Head of caudate nucleus (tissue), 42 donors: ENCODE measurements at regions not wholly inside any gene's neighbourhood (a gene's known extent, or its start where the extent isn't known, plus 50 kb on each side); places are given as distances from the start of the nearest gene placed in this dataset.
"Not testable (repeated sequence)": the region's sequence is repeated elsewhere in the genome, so short reads cannot be mapped to it uniquely, and the experiment has no call there.

Experiments used
- DNase-seq, 42 donors: peaks; one replicate each; pipeline versions ENCODE4 v3.0.0 to v3.0.0-alpha.2; 2020 to 2021; ENCODE audit warnings: mixed read lengths in 7 of 42
- intact Hi-C: fragments of 100-400 bp; cut with DNase I; formaldehyde crosslinking; loops from one replicate; pipeline ENCODE4 v1.15.0; 2022

DNA sequence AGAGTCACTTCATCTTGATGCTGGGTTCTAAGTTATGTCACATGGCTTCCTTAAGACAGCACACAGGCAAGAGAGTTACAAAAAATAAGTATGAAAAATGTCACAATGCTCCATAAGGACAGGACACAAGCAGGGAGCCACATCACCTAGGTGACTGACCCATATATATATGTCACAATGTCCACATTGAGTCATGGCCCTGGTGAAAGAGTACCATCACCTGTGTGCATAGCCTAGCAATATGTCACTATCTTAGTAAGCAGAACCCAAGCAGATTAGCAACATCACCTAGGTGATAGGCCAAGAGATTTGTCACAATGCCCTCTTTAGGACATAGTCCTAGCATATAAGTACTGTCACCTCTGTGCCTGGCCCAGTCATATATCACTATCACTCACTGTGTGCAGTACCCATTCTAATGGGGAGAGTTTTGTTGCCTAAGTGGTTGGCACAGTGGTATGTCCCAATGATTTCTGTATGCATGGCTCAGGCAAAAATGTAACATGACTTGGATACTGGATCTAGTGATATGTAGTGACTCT lies 1012.0 kb upstream of the AMELY start:
- intact Hi-C loops = no loop called here
- DNase-seq = no peak

GRCh38 chrY:7920382-7920781 lies 1008.8 kb upstream of the AMELY start:
- intact Hi-C loops = no loop called here
- DNase-seq = no peak

DNA sequence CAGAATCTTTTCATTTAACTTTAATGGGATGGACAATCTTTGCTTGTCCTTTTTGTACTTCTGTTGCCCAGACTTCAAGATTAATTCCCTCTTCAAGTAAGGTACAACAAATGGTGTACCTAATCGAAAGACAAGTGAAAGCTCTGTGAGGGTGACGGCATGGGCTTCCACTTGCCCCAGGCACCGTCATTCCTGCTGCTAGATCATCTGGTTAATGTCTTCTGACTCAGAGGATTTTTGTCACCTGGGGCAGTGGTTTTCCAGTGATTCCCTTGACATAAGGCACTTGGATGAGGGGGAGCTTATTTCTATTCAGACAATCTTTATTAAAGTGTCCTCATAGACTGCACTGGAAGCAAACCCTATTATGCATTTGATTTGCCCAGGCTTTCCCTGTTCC lies 977.0 kb upstream of the AMELY start:
- no peak for DNase-seq
- intact Hi-C loops = no loop called here

GRCh38 chrY:7881696-7882095 lies 970.1 kb upstream of the AMELY start:
- no peak for DNase-seq
- intact Hi-C loops = no loop called here

DNA sequence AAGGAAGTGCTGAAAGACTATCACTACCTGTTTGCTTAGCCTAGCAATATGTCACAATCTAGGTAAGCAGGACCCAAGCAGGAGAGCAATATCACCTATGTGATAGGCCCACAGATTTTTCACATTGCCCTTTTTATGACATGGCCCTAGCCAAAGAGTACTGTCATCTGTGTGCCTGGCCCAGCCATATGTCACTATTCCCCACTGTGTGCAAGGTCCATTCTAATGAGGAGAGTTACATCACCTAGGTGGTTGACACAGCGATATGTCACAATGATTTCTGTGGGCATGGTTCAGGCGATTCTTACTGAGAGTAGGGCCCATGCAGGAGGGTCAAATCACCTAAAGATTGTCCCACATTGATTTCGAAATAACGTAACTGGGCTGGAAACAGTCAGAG lies 967.7 kb upstream of the AMELY start:
- intact Hi-C loops = no loop called here
- DNase-seq = no peak

GRCh38 chrY:7878719-7879118 lies 967.2 kb upstream of the AMELY start:
- intact Hi-C loops = no loop called here
- no peak for DNase-seq

- intact Hi-C loops = no loop called here
- no peak for DNase-seq
Measured at GRCh38 chrY:7877458-7877857, 965.9 kb upstream of the AMELY start.

GRCh38 chrY:7874080-7874479 lies 962.5 kb upstream of the AMELY start:
- intact Hi-C loops = no loop called here
- DNase-seq = peak in 4 of 42 donors; percentile 1 to 37 (median 20)

DNA sequence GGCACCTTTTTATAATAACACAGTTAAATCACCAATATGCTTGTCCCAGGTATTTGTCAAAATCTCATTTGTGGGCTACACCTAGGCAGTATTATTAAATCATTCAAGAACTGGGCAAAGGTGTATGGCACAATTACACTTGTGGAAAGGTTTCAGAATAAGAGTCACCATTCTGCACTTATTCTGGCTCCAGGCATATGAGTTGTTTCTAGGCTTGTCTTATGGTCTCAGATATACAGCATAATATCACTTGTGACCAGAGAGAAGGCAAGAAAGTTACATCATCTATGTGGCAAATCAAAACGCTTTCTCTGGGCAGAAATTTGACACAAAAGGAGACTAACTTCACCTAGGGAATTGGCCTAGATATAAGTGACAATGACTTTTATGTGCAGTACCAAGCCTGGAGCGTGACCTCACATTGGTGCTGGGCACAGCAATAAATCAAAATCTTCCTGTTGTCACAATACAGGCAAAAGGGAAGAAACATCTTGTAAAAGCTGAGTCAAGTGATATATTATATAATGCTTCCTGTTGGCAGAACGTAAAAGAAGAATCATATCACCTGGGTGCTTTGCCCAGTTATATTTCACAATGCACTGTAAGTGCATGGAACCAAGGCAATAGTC lies 959.9 kb upstream of the AMELY start:
- intact Hi-C loops = no loop called here
- no peak for DNase-seq

DNA sequence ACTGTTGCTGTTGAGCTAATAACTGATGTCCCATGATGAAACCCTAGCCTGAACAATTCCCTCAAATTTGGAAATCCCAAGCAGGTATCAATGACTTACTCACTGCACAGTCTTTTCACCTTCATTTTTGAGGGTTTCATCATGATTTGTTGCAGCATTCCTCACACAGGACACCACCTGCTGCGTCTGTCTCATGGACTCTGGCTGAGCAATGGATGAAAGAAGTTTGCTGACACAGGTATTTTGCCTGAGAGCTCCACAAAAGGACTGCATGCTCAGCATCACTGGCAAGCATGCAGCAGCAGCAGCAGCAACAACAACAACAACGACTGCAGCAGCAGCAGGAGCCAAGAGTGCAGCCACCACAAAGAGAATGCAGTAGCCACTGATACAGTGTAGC lies 955.4 kb upstream of the AMELY start:
- no peak for DNase-seq
- intact Hi-C loops = no loop called here

DNA sequence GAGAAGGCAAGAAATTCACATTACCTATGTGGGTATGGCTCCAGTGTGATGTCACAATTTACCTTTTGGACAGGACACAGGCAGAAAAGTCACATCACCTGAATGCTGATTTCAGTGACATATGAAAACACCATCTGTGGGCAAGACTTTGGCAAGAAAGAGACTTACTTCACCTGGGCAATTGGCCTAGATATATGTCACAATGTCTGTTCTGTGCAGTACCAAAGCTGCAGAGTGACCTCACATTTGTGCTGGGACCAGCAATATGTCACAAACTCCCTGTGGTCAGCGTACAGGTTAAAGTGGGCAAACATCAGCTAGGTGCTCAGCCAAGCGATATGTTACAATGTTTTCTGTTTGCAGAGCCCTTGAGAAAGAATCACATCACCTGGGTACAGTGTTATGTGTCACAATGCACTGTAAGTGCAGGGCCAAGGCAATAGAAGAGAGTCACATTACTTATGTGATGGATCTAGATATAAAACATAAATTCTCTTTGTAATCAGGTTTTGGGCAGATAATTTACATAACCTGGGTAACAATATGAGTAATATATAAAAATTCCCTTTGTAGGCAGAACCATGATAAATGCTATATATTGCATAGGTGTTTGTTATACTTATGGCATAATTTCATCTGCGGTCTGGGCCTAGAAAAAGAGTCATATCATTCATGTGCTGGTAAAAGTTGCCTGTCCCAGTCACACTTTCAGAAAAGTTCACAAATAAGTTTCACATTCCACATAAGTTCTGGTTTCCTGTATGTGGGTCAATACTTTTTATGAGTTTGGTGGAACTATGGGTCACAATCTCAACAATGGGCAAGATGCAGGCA lies 949.4 kb upstream of the AMELY start:
- intact Hi-C loops = no loop called here
- DNase-seq = no peak

DNA sequence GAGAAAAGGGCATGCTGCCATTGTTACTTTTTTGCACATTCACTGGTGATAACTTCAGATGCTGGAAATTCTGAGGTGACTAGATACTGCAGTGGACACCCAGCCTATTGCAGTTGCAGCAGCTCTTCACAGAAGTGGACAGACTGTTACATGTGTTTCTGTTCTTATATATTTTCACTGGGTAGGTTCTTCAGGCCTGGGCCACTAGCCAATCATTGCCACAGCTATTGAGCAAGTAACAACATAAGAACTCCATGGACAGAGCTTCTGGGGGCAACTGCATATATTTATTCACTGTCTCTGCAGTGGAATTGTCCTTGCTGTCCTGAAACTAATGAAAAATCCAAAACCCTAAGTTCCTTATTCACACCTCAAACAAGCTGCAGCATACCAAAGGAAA lies 938.6 kb upstream of the AMELY start:
- intact Hi-C loops = no loop called here
- DNase-seq = no peak

DNA sequence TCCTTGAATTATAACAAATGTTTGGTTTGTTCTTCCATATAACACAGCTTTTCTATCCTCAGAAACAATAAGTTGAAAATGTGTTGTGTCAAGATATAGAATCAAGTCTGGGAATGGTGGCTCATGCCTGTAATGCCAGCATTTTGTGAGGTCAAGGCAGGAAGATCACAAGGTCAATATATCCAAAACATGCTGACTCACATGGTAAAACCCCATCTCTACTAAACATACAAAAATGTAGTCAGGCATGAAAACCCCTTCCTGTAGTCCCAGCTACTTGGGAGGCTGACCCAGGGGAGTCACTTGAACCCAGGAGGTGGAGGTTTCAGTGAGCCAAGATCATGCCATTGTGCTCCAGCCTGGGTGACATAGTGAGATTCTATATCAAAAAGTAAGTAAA lies 934.2 kb upstream of the AMELY start:
- intact Hi-C loops = no loop called here
- DNase-seq = no peak

DNA sequence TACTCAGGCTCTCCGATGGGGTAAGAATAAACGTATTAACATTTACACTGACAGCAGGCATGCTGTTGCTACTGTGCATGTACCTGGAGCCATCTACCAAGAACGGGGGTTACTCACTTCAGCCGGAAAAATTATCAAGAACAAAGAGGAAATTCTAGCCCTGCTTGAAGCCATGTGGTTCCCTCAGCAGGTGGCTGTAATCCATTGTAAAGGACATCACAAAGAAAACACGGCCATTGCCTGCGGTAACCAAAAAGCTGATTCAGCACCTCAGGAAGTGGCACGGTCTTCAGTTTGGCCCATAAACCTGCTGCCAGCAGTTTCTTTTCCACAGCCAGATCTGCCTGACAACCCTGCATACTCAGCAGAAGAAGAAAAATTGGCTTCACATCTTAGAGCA lies 925.5 kb upstream of the AMELY start:
- intact Hi-C loops = no loop called here
- DNase-seq = no peak

GRCh38 chrY:7836366-7836765 lies 924.8 kb upstream of the AMELY start:
- intact Hi-C loops = no loop called here
- no peak for DNase-seq

DNA sequence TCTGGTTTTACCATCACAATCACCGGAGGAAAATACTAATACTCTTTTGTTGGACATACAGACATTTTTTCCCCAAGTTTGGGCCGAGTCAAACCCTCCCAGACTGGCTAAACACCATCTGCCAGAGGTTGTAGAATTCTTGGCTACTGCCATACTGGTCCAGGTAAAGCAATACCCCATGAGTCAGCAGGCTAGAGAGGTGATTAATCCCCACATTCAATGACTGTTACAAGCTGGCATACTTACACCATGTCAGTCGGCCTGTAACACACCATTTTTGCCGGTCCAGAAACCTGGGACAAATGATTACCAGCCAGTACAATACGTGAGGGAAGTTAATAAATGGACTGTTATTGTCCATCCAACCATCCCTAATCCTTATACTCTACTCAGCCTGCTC lies 923.9 kb upstream of the AMELY start:
- intact Hi-C loops = no loop called here
- no peak for DNase-seq

- no peak for DNase-seq
- intact Hi-C loops = no loop called here
Measured at GRCh38 chrY:7834284-7834683, 922.7 kb upstream of the AMELY start.

- DNase-seq, intact Hi-C loops: not testable (repeated sequence)
Measured at GRCh38 chrY:7830881-7831280, 919.3 kb upstream of the AMELY start.

DNA sequence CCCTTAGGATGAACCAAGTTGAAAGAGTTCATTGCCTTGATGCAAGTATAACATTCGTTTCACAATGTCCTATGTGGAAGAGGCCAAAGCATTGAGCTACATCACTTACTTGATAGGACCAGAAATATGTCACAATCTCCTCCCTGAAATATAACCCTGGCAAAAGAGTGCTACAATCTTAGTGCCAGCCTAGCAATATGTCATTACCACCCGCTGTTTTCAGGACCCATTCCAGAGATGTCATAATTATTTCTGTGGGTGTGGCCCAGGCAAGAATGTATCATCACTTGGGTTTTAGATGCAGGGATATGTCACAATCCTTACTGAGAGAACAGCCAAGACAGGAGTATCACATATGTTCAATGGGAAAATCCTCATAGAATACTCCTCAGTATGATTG lies 915.0 kb upstream of the AMELY start:
- no peak for DNase-seq
- intact Hi-C loops = no loop called here

GRCh38 chrY:7825874-7826273 lies 914.3 kb upstream of the AMELY start:
- no peak for DNase-seq
- intact Hi-C loops = no loop called here
